ENCODE measurements at regions not wholly inside any gene's neighbourhood (a gene's known extent, or its start where the extent isn't known, plus 50 kb on each side); places are given as distances from the start of the nearest gene placed in this dataset.
"Not testable (repeated sequence)": the region's sequence is repeated elsewhere in the genome, so short reads cannot be mapped to it uniquely, and the experiment has no call there.

GRCh38 chr6:166253778-166254204 lies 54.4 kb downstream of the PRR18 start:
- H3K4me1 ChIP-seq (ENCODE audit: control insufficient read depth, insufficient read depth, low read length): peaks cover 9% of the 10 kb centered on the region
- no peak overlapping the region for H3K9ac ChIP-seq (ENCODE audit: low read length in 2 of 2)
- H3K36me3 ChIP-seq (ENCODE audit: control insufficient read depth in 2 of 2, insufficient read depth in 2 of 2, low read length in 2 of 2): no peaks in the 10 kb centered on the region
- peak overlapping the region; percentile 40 to 49 for H3K4me3 ChIP-seq (ENCODE audit: low read length in 2 of 2)
- no peaks in the 10 kb centered on the region for H3K9me3 ChIP-seq (ENCODE audit: control insufficient read depth in 2 of 2, low read length in 2 of 2)
- H3K27ac ChIP-seq (ENCODE audit: low read length): no peak overlapping the region
- peaks cover 22 to 23% of the 10 kb centered on the region in 2 donors for H3K27me3 ChIP-seq (ENCODE audit: control insufficient read depth in 1 of 2, insufficient read depth in 2 of 2, low read length in 2 of 2)

- peak overlapping the region; percentile 40 to 49 for H3K4me3 ChIP-seq (ENCODE audit: low read length in 2 of 2)
- peaks cover 9% of the 10 kb centered on the region for H3K4me1 ChIP-seq (ENCODE audit: control insufficient read depth, insufficient read depth, low read length)
- no peak overlapping the region for H3K27ac ChIP-seq (ENCODE audit: low read length)
- H3K9me3 ChIP-seq (ENCODE audit: control insufficient read depth in 2 of 2, low read length in 2 of 2): no peaks in the 10 kb centered on the region
- H3K9ac ChIP-seq (ENCODE audit: low read length in 2 of 2): no peak overlapping the region
- H3K36me3 ChIP-seq (ENCODE audit: control insufficient read depth in 2 of 2, insufficient read depth in 2 of 2, low read length in 2 of 2): no peaks in the 10 kb centered on the region
- peaks cover 22 to 23% of the 10 kb centered on the region in 2 donors for H3K27me3 ChIP-seq (ENCODE audit: control insufficient read depth in 1 of 2, insufficient read depth in 2 of 2, low read length in 2 of 2)
These were observed 54.9 kb downstream of the PRR18 start for GRCh38 chr6:166253281-166253681.

GRCh38 chr6:166252601-166253000 lies 55.6 kb downstream of the PRR18 start:
- H3K4me3 ChIP-seq (ENCODE audit: low read length in 2 of 2): no peak overlapping the region
- H3K27ac ChIP-seq (ENCODE audit: low read length): no peak overlapping the region
- H3K4me1 ChIP-seq (ENCODE audit: control insufficient read depth, insufficient read depth, low read length): peaks cover 9% of the 10 kb centered on the region
- no peak overlapping the region for H3K9ac ChIP-seq (ENCODE audit: low read length in 2 of 2)
- H3K9me3 ChIP-seq (ENCODE audit: control insufficient read depth in 2 of 2, low read length in 2 of 2): no peaks in the 10 kb centered on the region
- no peaks in the 10 kb centered on the region for H3K36me3 ChIP-seq (ENCODE audit: control insufficient read depth in 2 of 2, insufficient read depth in 2 of 2, low read length in 2 of 2)
- H3K27me3 ChIP-seq (ENCODE audit: control insufficient read depth in 1 of 2, insufficient read depth in 2 of 2, low read length in 2 of 2): peaks cover 17 to 18% of the 10 kb centered on the region in 2 donors

GRCh38 chr6:166251655-166252054 lies 56.5 kb downstream of the PRR18 start:
- peaks cover 9% of the 10 kb centered on the region for H3K4me1 ChIP-seq (ENCODE audit: control insufficient read depth, insufficient read depth, low read length)
- no peaks in the 10 kb centered on the region for H3K36me3 ChIP-seq (ENCODE audit: control insufficient read depth in 2 of 2, insufficient read depth in 2 of 2, low read length in 2 of 2)
- peaks cover 13 to 17% of the 10 kb centered on the region in 2 donors for H3K27me3 ChIP-seq (ENCODE audit: control insufficient read depth in 1 of 2, insufficient read depth in 2 of 2, low read length in 2 of 2)
- no peaks in the 10 kb centered on the region for H3K9me3 ChIP-seq (ENCODE audit: control insufficient read depth in 2 of 2, low read length in 2 of 2)
- no peak overlapping the region for H3K4me3 ChIP-seq (ENCODE audit: low read length in 2 of 2)
- H3K27ac ChIP-seq (ENCODE audit: low read length): no peak overlapping the region
- no peak overlapping the region for H3K9ac ChIP-seq (ENCODE audit: low read length in 2 of 2)

GRCh38 chr6:166251211-166251610 lies 57.0 kb downstream of the PRR18 start:
- H3K4me3 ChIP-seq (ENCODE audit: low read length in 2 of 2): no peak overlapping the region
- no peak overlapping the region for H3K27ac ChIP-seq (ENCODE audit: low read length)
- H3K9ac ChIP-seq (ENCODE audit: low read length in 2 of 2): no peak overlapping the region
- no peaks in the 10 kb centered on the region for H3K9me3 ChIP-seq (ENCODE audit: control insufficient read depth in 2 of 2, low read length in 2 of 2)
- peaks cover 9% of the 10 kb centered on the region for H3K4me1 ChIP-seq (ENCODE audit: control insufficient read depth, insufficient read depth, low read length)
- no peaks in the 10 kb centered on the region for H3K36me3 ChIP-seq (ENCODE audit: control insufficient read depth in 2 of 2, insufficient read depth in 2 of 2, low read length in 2 of 2)
- H3K27me3 ChIP-seq (ENCODE audit: control insufficient read depth in 1 of 2, insufficient read depth in 2 of 2, low read length in 2 of 2): peaks cover 13 to 17% of the 10 kb centered on the region in 2 donors

GRCh38 chr6:166249061-166249785 lies 59.0 kb downstream of the PRR18 start:
- H3K9ac ChIP-seq (ENCODE audit: low read length in 2 of 2); H3K27ac ChIP-seq (ENCODE audit: low read length); H3K4me3 ChIP-seq (ENCODE audit: low read length in 2 of 2); H3K4me1 ChIP-seq (ENCODE audit: control insufficient read depth, insufficient read depth, low read length); H3K9me3 ChIP-seq (ENCODE audit: control insufficient read depth in 2 of 2, low read length in 2 of 2); H3K36me3 ChIP-seq (ENCODE audit: control insufficient read depth in 2 of 2, insufficient read depth in 2 of 2, low read length in 2 of 2): not testable (repeated sequence)
- peaks cover 7 to 12% of the 10 kb centered on the region in 2 donors for H3K27me3 ChIP-seq (ENCODE audit: control insufficient read depth in 1 of 2, insufficient read depth in 2 of 2, low read length in 2 of 2)

GRCh38 chr6:166245148-166245547 lies 63.0 kb downstream of the PRR18 start:
- Histone ChIP-seq H3K4me3 (ENCODE audit: low read length in 2 of 2) (no peak overlapping the region), H3K27ac (ENCODE audit: low read length) (no peak overlapping the region), H3K27me3 (ENCODE audit: control insufficient read depth in 1 of 2, insufficient read depth in 2 of 2, low read length in 2 of 2) (no peaks in the 10 kb centered on the region), H3K36me3 (ENCODE audit: control insufficient read depth in 2 of 2, insufficient read depth in 2 of 2, low read length in 2 of 2) (no peaks in the 10 kb centered on the region), H3K9ac (ENCODE audit: low read length in 2 of 2) (no peak overlapping the region), H3K9me3 (ENCODE audit: control insufficient read depth in 2 of 2, low read length in 2 of 2) (no peaks in the 10 kb centered on the region), H3K4me1 (ENCODE audit: control insufficient read depth, insufficient read depth, low read length) (no peaks in the 10 kb centered on the region)

GRCh38 chr6:166244353-166245045 lies 63.7 kb downstream of the PRR18 start:
- Histone ChIP-seq H3K36me3 (ENCODE audit: control insufficient read depth in 2 of 2, insufficient read depth in 2 of 2, low read length in 2 of 2) (no peaks in the 10 kb centered on the region), H3K27ac (ENCODE audit: low read length) (no peak overlapping the region), H3K27me3 (ENCODE audit: control insufficient read depth in 1 of 2, insufficient read depth in 2 of 2, low read length in 2 of 2) (no peaks in the 10 kb centered on the region), H3K9me3 (ENCODE audit: control insufficient read depth in 2 of 2, low read length in 2 of 2) (no peaks in the 10 kb centered on the region), H3K9ac (ENCODE audit: low read length in 2 of 2) (no peak overlapping the region), H3K4me1 (ENCODE audit: control insufficient read depth, insufficient read depth, low read length) (no peaks in the 10 kb centered on the region), H3K4me3 (ENCODE audit: low read length in 2 of 2) (no peak overlapping the region)

- no peaks in the 10 kb centered on the region for H3K9me3 ChIP-seq (ENCODE audit: control insufficient read depth in 2 of 2, low read length in 2 of 2)
- no peaks in the 10 kb centered on the region for H3K4me1 ChIP-seq (ENCODE audit: control insufficient read depth, insufficient read depth, low read length)
- H3K9ac ChIP-seq (ENCODE audit: low read length in 2 of 2): no peak overlapping the region
- no peaks in the 10 kb centered on the region for H3K27me3 ChIP-seq (ENCODE audit: control insufficient read depth in 1 of 2, insufficient read depth in 2 of 2, low read length in 2 of 2)
- H3K27ac ChIP-seq (ENCODE audit: low read length): no peak overlapping the region
- no peaks in the 10 kb centered on the region for H3K36me3 ChIP-seq (ENCODE audit: control insufficient read depth in 2 of 2, insufficient read depth in 2 of 2, low read length in 2 of 2)
- H3K4me3 ChIP-seq (ENCODE audit: low read length in 2 of 2): no peak overlapping the region
These were observed 65.3 kb downstream of the PRR18 start for GRCh38 chr6:166242888-166243287.

GRCh38 chr6:166241974-166242373 lies 66.2 kb downstream of the PRR18 start:
- Histone ChIP-seq H3K27me3 (ENCODE audit: control insufficient read depth in 1 of 2, insufficient read depth in 2 of 2, low read length in 2 of 2) (no peaks in the 10 kb centered on the region), H3K9ac (ENCODE audit: low read length in 2 of 2) (no peak overlapping the region), H3K36me3 (ENCODE audit: control insufficient read depth in 2 of 2, insufficient read depth in 2 of 2, low read length in 2 of 2) (no peaks in the 10 kb centered on the region), H3K9me3 (ENCODE audit: control insufficient read depth in 2 of 2, low read length in 2 of 2) (no peaks in the 10 kb centered on the region), H3K27ac (ENCODE audit: low read length) (no peak overlapping the region), H3K4me3 (ENCODE audit: low read length in 2 of 2) (no peak overlapping the region), H3K4me1 (ENCODE audit: control insufficient read depth, insufficient read depth, low read length) (no peaks in the 10 kb centered on the region)

- Histone ChIP-seq H3K4me3 (ENCODE audit: low read length in 2 of 2) (no peak overlapping the region), H3K4me1 (ENCODE audit: control insufficient read depth, insufficient read depth, low read length) (no peaks in the 10 kb centered on the region), H3K36me3 (ENCODE audit: control insufficient read depth in 2 of 2, insufficient read depth in 2 of 2, low read length in 2 of 2) (no peaks in the 10 kb centered on the region), H3K9ac (ENCODE audit: low read length in 2 of 2) (no peak overlapping the region), H3K27ac (ENCODE audit: low read length) (no peak overlapping the region), H3K9me3 (ENCODE audit: control insufficient read depth in 2 of 2, low read length in 2 of 2) (no peaks in the 10 kb centered on the region), H3K27me3 (ENCODE audit: control insufficient read depth in 1 of 2, insufficient read depth in 2 of 2, low read length in 2 of 2) (no peaks in the 10 kb centered on the region)
These were observed 67.3 kb downstream of the PRR18 start for GRCh38 chr6:166240889-166241288.

Data from stomach smooth muscle (tissue), 2 donors.